ENCODE measurements at regions not wholly inside any gene's neighbourhood (a gene's known extent, or its start where the extent isn't known, plus 50 kb on each side); places are given as distances from the start of the nearest gene placed in this dataset.

DNA sequence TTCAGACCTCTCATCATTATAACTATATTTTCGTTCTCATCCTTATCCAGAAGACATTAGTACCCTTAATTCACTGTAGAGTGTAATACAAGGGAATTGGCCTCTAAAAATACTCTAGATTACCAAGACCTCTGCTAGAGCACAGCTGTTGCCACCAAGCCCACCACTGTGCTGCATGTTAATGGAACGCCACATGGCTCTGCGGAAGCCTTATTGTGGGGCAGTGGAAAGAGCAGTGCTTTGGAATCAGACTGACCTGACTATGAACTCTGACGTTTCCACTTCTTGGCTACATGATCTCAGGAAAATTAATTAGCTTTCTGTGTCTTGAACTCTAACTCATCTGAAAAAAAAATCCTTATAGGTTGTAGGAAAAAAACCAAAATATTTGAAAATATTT is 222.1 kb downstream of the LMX1A start:
- TF ChIP-seq ESRRG (CRISPR knock-in tag; IDR thresholded peaks at IDR 0.05), result no peak
- no peak for TF ChIP-seq ISL1 (CRISPR knock-in tag; IDR thresholded peaks at IDR 0.05)
